GM18508 (cell line): ENCODE measurements at regions not wholly inside any gene's neighbourhood (a gene's known extent, or its start where the extent isn't known, plus 50 kb on each side); places are given as distances from the start of the nearest gene placed in this dataset.

ENCODE experiments used
- ATAC-seq: cut with Tn5 transposase; IDR thresholded peaks from one replicate; pipeline ENCODE4 v1.9.1; 2021; ENCODE audit warnings: moderate number of reproducible peaks; ENCODE audit not compliant: insufficient read depth, unreplicated experiment

DNA sequence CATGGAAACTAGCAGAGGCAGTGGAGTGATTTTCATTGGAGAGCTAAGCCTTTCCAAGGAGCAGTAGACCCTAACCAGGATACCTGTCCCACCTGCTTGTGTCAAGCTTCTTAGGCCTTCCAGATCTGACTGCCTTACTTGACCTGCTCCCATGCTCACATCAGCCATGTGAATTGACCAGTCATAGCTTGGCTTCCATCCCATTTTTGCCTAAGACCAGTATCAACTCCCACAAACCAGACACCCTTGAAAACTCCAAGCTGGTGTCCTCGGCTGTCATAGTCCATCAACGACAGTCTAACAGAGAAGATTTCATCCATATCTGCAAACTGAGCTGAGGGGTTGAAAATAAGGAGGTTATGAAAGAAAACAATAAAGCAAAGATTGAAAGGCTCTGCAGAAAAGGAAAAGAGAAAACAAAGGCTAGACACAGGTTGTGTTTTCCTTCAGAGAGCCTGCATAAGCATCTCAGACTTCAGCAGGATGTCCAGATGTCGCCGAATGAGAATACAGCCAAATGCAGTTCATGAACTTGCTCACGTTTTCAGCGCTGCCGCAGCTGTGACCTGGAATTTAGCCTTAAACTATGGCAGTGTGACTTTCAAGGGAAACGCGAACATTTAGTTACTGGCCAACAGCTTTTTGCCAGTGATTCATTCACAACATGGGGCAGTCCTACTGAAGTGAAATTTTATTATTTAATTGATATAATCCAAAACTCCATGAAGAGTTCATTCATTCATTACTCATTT, 868.1 kb upstream of the ID2 start:
- ATAC-seq: no peak

GRCh38 chr2:7815726-7816125, 866.1 kb upstream of the ID2 start:
- ATAC-seq: no peak

GRCh38 chr2:7816233-7816632, 865.6 kb upstream of the ID2 start:
- ATAC-seq: no peak

GRCh38 chr2:7816944-7817343, 864.9 kb upstream of the ID2 start:
- no peak for ATAC-seq

- ATAC-seq: no peak
Observed at GRCh38 chr2:7819316-7819715, 862.5 kb upstream of the ID2 start.

DNA sequence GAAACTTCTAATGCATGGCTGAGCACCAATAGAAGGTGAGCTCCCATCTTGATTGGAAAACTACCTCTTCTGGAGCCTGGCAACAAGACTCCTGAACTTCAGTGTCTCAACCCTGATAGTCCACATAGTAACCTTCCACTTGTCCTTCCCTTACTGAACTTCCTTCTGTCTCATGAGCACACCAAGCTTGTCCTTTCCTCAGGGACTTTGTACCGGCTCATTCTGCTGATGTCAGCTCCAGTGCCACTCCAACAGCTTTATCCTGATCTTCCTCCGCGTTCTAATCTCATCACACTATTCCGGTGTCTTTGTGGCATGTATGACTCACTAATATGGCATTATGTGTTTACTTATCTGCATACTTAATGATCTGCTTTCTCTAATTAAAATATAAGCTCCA, 862.0 kb upstream of the ID2 start:
- no peak for ATAC-seq

GRCh38 chr2:7824211-7824610, 857.6 kb upstream of the ID2 start:
- ATAC-seq: no peak

DNA sequence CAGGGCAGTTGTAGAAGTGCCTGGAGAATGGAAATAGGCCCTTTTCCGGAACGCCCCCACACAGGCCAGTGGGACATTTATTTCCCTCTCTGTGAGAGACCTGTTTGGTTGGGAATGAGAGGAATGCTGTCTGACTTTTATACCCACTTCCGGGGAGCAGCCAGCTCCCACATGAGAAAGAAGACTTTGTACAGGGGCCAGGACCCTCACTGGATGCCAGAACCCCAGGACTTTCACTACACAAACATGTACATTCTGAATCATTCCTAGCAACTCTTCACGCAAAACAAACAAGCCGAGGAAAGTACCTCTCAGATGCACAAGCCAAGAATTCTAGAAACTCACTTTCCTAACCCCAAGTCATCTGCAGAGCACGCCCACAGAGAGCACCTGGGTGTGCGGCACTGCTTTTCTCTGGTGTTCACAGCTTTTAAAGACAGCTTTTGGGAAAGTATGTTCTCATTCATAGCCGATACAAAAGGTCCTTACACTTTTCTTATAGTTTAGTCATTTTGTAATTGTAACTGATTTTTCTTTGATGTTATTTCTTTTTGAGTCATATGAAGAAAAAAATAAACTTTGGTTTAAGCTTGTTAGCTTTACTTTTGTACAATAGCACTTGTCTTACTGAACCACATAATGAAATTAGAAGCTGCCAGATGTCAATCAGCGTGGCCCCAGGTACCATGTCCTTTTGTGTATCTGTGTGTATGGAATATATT, 856.1 kb upstream of the ID2 start:
- peak; percentile 76 for ATAC-seq

DNA sequence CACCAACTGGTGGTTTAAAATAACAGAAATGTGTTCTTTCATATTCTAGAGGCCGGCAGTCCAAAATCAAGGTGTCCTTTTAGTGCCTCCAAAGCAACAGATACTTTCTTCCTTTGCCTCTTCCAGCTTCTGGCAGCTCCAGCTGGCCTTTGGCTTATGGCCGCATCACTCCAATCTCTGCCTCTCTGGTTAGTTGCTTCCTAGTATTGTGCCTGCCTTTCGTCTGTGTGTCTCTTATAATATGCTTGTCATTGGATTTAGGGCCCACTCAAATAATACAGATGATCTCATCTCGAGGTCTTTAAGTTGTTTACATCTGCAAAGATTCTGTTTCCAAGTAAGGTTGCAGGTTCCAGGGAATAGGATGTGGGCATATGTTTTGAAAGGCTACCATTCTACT, 855.2 kb upstream of the ID2 start:
- no peak for ATAC-seq

DNA sequence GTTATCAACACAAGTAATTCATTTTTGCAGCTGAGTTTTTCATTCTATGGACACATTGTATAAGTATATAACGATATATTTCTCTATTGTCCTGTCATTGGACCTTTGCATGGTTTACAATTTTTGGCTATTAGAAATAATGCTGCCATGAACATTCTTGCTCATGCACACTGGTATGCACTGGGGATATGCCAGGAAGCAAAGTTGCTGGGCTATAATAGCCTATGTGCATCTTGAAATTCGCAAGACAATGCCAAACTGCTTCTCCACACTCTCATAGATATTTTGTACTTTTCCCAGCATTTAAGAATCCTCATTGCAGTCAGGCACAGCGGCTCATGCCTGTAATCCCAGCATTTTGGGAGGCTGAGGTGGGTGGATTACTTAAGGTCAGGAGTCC, 852.6 kb upstream of the ID2 start:
- no peak for ATAC-seq

GRCh38 chr2:7830616-7831015, 851.2 kb upstream of the ID2 start:
- ATAC-seq: no peak

GRCh38 chr2:7835151-7835550, 846.7 kb upstream of the ID2 start:
- no peak for ATAC-seq

DNA sequence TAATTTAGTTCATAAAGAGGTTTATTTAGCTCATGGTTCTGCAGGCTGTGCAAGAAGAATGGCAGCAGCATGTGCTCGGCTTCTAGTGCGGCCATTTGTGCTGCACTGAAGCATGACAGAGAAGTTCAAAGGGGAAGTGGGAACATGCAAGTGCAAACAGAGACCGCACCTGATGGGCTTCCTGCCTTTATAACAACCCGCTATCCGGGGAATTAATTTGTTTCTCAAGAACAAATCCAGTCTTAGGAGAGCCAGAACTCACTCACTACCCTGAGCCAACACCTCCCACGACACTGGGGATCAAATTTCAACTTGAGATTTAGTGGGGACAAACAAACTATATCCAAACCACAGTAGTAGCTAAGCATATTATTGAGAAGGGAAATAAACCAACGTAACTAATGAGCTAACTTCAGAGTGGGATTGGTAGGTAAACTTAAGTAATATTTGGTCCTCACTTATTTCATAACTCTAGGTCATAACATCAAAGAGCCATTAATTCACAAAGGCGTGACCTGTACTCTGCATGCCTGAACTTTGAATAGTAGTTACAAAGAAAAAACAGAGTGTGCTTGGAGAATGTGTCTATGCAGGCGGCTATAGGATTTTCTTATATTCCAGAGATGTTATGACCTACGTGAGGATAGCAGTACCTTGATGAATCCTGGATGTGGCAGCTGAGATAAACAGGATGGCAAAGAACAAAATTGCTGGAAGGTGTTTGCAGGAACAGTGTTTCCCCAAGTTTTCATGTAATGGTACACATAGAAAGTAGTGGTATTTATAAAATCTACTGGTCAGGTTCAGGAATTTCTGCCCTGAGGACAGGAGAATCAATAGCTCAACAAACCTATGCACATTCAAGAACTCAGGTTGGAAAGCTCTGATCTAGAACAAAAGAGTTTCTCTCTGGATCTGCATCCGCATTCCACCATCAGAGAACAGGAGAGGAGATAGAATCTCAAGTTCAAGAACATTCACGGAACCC, 845.9 kb upstream of the ID2 start:
- no peak for ATAC-seq

- no peak for ATAC-seq
Observed at GRCh38 chr2:7837237-7837760, 844.6 kb upstream of the ID2 start.

DNA sequence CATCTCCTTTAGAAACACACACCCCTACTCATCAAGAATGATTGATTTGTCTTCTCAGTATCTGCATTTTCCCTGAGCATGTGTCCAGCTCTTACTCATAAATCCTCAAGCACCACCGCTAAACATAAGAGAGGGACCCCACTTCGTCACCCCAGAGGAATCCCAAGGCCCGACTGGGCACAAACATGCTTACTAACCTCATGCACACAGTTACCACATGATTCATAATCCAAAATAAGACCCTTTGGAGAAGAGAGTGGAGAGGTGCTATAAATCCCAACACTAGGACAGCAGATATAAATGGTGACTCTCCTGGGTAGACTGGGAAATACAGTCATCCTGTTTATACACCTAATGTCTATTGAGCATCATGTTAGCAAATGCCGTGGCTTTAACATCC, 843.2 kb upstream of the ID2 start:
- no peak for ATAC-seq

DNA sequence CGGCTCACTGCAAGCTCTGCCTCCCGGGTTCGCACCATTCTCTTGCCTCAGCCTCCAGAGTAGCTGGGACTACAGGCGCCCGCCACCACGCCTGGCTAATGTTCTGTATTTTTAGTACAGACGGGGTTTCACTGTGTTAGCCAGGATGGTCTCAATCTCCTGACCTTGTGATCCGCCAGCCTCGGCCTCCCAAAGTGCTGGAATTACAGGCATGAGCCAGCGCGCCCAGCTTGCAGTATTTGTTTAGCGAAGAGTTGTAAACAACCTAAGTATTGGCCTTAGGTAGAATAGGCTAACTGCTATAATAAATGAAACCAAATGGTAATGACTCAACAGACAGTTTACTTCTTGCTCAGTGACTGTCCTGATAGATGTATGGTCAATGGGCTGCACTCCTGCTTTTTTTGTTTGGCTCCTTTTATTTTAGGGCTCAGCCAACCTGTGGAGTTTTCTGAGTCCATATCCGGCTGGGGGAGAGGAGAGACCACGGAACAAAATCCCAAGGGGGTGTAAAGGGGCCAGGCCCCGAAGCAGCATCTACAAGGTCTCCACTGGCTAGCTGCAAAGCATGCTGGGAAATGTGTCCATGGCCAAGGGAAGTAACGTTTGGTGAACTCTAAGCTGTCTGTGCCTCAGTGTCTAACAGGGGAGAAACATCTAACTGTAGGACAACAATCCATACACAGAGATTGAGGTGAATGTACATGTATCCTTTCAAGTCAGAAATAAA, 841.0 kb upstream of the ID2 start:
- no peak for ATAC-seq

DNA sequence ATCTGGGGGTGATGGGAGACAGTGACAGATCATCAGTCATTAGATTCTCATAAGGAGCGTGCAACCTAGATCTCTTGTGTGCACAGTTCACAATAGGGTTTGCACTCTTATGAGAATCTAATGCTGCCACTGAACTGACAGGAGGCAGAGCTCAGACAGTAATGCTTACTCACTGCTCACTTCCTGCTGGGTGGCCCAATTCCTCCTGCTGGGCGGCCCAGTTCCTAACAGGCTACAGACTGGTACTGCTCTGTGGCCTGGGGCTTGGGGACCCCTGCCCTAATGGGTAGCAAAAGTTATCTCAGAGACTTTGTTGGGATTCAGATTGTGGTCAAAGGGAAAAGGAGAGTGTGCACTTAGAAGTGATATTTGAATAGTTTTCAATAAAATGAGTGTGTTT, 840.1 kb upstream of the ID2 start:
- ATAC-seq: no peak

- no peak for ATAC-seq
Observed at GRCh38 chr2:7844414-7844965, 837.4 kb upstream of the ID2 start.

DNA sequence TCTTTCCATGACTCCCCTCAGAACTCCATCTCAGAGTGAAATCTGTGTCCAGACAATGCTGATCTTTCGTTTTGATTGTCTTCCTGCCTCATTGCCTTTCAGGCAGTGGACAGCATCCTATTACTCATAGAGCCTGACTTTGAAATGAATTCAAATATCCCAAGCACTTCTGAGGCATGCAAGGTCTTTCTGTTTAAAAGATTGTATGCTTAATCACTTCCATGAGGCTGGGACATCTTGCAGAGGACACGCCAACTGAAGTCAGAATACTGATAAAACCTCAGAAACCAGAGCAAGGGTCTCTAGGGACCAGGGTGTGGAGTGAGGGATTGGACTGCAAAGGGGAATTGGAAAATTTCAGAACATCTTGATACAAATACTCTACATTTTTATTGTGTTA, 836.5 kb upstream of the ID2 start:
- ATAC-seq: no peak

GRCh38 chr2:7846607-7847006, 835.2 kb upstream of the ID2 start:
- ATAC-seq: no peak
